HepG2 (cell line): ENCODE measurements at regions not wholly inside any gene's neighbourhood (a gene's known extent, or its start where the extent isn't known, plus 50 kb on each side); places are given as distances from the start of the nearest gene placed in this dataset.

ENCODE experiments used
- ATAC-seq: fragments of 200-7000 bp; cut with Tn5 transposase; 3 replicates; pipeline ENCODE4 v1.9.1; 2020; ENCODE audit warnings: mild to moderate bottlenecking, moderate library complexity
- BruUV-seq: library from RNA; stranded (reverse); fragments of 400-500 nt; replicated peaks from 2 replicates; lab custom pipeline; 2021; lab: Mats Ljungman, UMichigan
- CTCF ChIA-PET: fragments of 300-600 bp; formaldehyde crosslinking; extraction: SDS; loops from one replicate; lab custom pipeline; 2021; ENCODE audit warnings: low total read pairs, inconsistent platforms, low intra/inter-chr PET ratio; lab: Yijun Ruan, JAX
- POLR2A ChIA-PET: fragments of 350-600 bp; sonication (Branson Sonifier 250); formaldehyde crosslinking; loops from one replicate; lab custom pipeline; 2020; ENCODE audit warnings: antibody characterized with exemption, inconsistent platforms; lab: Yijun Ruan, JAX
- DNase-seq: peaks from one replicate; pipeline ENCODE4 v3.0.0-alpha.2; 2015; ENCODE audit warnings: low spot score
- FAIRE-seq: peaks from 3 replicates; lab custom pipeline; 2011; peaks lifted over from hg19 to GRCh38; lab: Jason Lieb, UNC
- H2AFZ ChIP-seq: one replicate; pipeline ENCODE4 v1.6.1; 2011; ENCODE audit warnings: low read length, inconsistent platforms
- H3K27ac ChIP-seq: fragments of 300-600 bp; 3 replicates; pipeline ENCODE4 v1.8.0; 2011; ENCODE audit warnings: mixed run types, mild to moderate bottlenecking, mixed read lengths, low read length, inconsistent platforms; ENCODE audit not compliant: insufficient read depth; ENCODE audit errors: extremely low read length
- H3K27me3 ChIP-seq, 2 experiments: fragments of 200-600 bp in 1 of 2; 2 replicates in 1 of 2; 3 replicates in 1 of 2; pipeline versions ENCODE4 v1.6.0 to v1.8.0; 2011; ENCODE audit warnings: low read length in 2 of 2, mild to moderate bottlenecking in 2 of 2, moderate library complexity in 2 of 2, inconsistent platforms in 1 of 2; ENCODE audit not compliant: insufficient read depth in 2 of 2, control insufficient read depth in 1 of 2
- H3K36me3 ChIP-seq, 2 experiments: fragments of 200-600 bp in 1 of 2; replicated peaks in 1 of 2; 2 replicates in 1 of 2; 3 replicates in 1 of 2; pipeline versions ENCODE4 v1.5.1 to v1.8.0; 2011; ENCODE audit warnings: low read length in 2 of 2, inconsistent platforms in 1 of 2; ENCODE audit not compliant: insufficient read depth in 2 of 2, control insufficient read depth in 1 of 2
- H3K4me1 ChIP-seq: 2 replicates; pipeline ENCODE4 v1.5.1; 2012; ENCODE audit warnings: low read length, inconsistent platforms; ENCODE audit not compliant: insufficient read depth
- H3K4me2 ChIP-seq: 2 replicates; pipeline ENCODE4 v1.6.0; 2011; ENCODE audit warnings: low read depth, low read length, inconsistent platforms
- H3K4me3 ChIP-seq, 3 experiments: fragments of 200-600 bp in 1 of 3; sonication (generic), shearing (Covaris generic) in 1 of 3; replicated peaks in 1 of 3; 2 replicates each; pipeline ENCODE4 v1.5.1; 2011 to 2016; ENCODE audit warnings: low read length in 3 of 3, inconsistent platforms in 2 of 3, low read depth in 2 of 3, mild to moderate bottlenecking in 2 of 3, control low read depth in 1 of 3, mixed read lengths in 1 of 3; ENCODE audit not compliant: insufficient read depth in 1 of 3
- H3K79me2 ChIP-seq: one replicate; pipeline ENCODE4 v1.6.1; 2011; ENCODE audit warnings: low read length, inconsistent platforms; ENCODE audit not compliant: insufficient read depth
- H3K9ac ChIP-seq: 2 replicates; pipeline ENCODE4 v1.6.0; 2011; ENCODE audit warnings: mild to moderate bottlenecking, low read depth, low read length, inconsistent platforms; ENCODE audit not compliant: insufficient read depth
- H3K9me3 ChIP-seq: 2 replicates; pipeline ENCODE4 v1.5.1; 2012; ENCODE audit warnings: mild to moderate bottlenecking, low read length
- H4K20me1 ChIP-seq: 2 replicates; pipeline ENCODE4 v1.6.0; 2011; ENCODE audit warnings: inconsistent platforms, mild to moderate bottlenecking, low read length, moderate library complexity; ENCODE audit not compliant: insufficient read depth
- AGO1 ChIP-seq: fragments of 200-400 bp; formaldehyde crosslinking; IDR thresholded peaks from 2 replicates; pipeline ENCODE4 v1.6.1; 2017; ENCODE audit warnings: mild to moderate bottlenecking, low read depth, low read length, moderate library complexity; ENCODE audit not compliant: poor library complexity, severe bottlenecking
- BRCA1 ChIP-seq: sonication (generic); formaldehyde crosslinking; IDR thresholded peaks from 2 replicates; pipeline ENCODE4 v1.4.0; 2020; ENCODE audit warnings: missing genetic modification reagents
- EHMT2 ChIP-seq: fragments of 200-600 bp; sonication (generic); IDR thresholded peaks from 2 replicates; pipeline ENCODE4 v1.7.0; 2017; ENCODE audit warnings: antibody characterized with exemption, low read depth, low read length, borderline replicate concordance
- FOSL2 ChIP-seq: sonication (generic); formaldehyde crosslinking; IDR thresholded peaks from 2 replicates; pipeline ENCODE4 v1.4.0; 2020; ENCODE audit warnings: missing genetic modification reagents
- KMT2A ChIP-seq: sonication (generic); formaldehyde crosslinking; IDR thresholded peaks from 2 replicates; pipeline ENCODE4 v1.4.0; 2020; ENCODE audit warnings: missing genetic modification reagents
- MATR3 ChIP-seq: sonication (generic); formaldehyde crosslinking; IDR thresholded peaks from 2 replicates; pipeline ENCODE4 v1.4.0; 2020; ENCODE audit warnings: missing genetic modification reagents
- POLR2AphosphoS5 ChIP-seq: IDR thresholded peaks from 2 replicates; pipeline ENCODE4 v1.6.1; 2012; ENCODE audit warnings: low read depth, low read length
- RNF2 ChIP-seq: fragments of 450-650 bp; conservative IDR thresholded peaks from 2 replicates; pipeline ENCODE4 v1.6.1; 2016; ENCODE audit warnings: low read depth
- SMC3 ChIP-seq: IDR thresholded peaks from 2 replicates; pipeline ENCODE4 v1.6.1; 2011; ENCODE audit warnings: low read length, improper control_type of control experiment
- TBL1XR1 ChIP-seq: fragments of 150-350 bp; IDR thresholded peaks from 2 replicates; pipeline ENCODE4 v1.6.1; 2014; ENCODE audit warnings: borderline replicate concordance, low read length; ENCODE audit not compliant: partially characterized antibody
- ZFP90 ChIP-seq: sonication (generic); formaldehyde crosslinking; IDR thresholded peaks from 2 replicates; pipeline ENCODE4 v1.8.0; 2022; ENCODE audit warnings: missing genetic modification reagents, mild to moderate bottlenecking, inconsistent platforms, borderline replicate concordance
- ZNF451 ChIP-seq: sonication (generic); formaldehyde crosslinking; IDR thresholded peaks from 2 replicates; pipeline ENCODE4 v1.5.0; 2020; ENCODE audit warnings: mild to moderate bottlenecking, missing genetic modification reagents
- ZNF652 ChIP-seq: IDR thresholded peaks from 2 replicates; pipeline ENCODE4 v1.6.1; 2016; ENCODE audit warnings: low read depth, borderline replicate concordance
- ZNF674 ChIP-seq: sonication (generic); formaldehyde crosslinking; IDR thresholded peaks from 2 replicates; pipeline ENCODE4 v1.5.0; 2020; ENCODE audit warnings: low read depth, mild to moderate bottlenecking, missing genetic modification reagents
- ZNF737 ChIP-seq: sonication (generic); formaldehyde crosslinking; IDR thresholded peaks from 2 replicates; pipeline ENCODE4 v1.5.0; 2020; ENCODE audit warnings: missing genetic modification reagents, mild to moderate bottlenecking, borderline replicate concordance
- WGBS: methylation state at CpG from one replicate; pipeline ENCODE4 v1.1.6; 2017; ENCODE audit warnings: low lambda C conversion rate; 5-methylcytosine and 5-hydroxymethylcytosine counted together
- in situ Hi-C: cut with HindIII; loops from 2 replicates; pipeline ENCODE4 v1.10.0; 2017; ENCODE audit warnings: low pct_unique_long_range_greater_than_20kb; ENCODE audit not compliant: extremely low pct_ligation_motif_present
- intact Hi-C: fragments of 100-400 bp; cut with micrococcal nuclease; formaldehyde crosslinking; loops from one replicate; pipeline ENCODE4 v1.10.0; 2022; ENCODE audit not compliant: unreplicated experiment
- TF ChIP-seq, protein P1 (sequence below): sonication (generic); formaldehyde crosslinking; IDR thresholded peaks from 2 replicates; pipeline ENCODE4 v1.4.0; 2020; ENCODE audit warnings: missing genetic modification reagents
- TF ChIP-seq, protein P2 (sequence below): sonication (generic); formaldehyde crosslinking; IDR thresholded peaks from 2 replicates; pipeline ENCODE4 v1.5.0; 2020; ENCODE audit warnings: missing genetic modification reagents, mild to moderate bottlenecking, borderline replicate concordance

GRCh38 chr13:50685956-50686355, 157.5 kb downstream of the DLEU7 start (continued):
- TF ChIP-seq TBL1XR1 = no peak
- no peak for TF ChIP-seq EHMT2
- TF ChIP-seq FOSL2 = no peak

- intact Hi-C loops (no loop called here), in situ Hi-C loops (no loop called here)
- CTCF ChIA-PET = no interaction called here
- WGBS = 97% methylated on average over 3 of the region's 3 CpGs
- Histone ChIP-seq H2AFZ (no peak overlapping the region), H3K4me3 (no peak overlapping the region), H3K36me3 (no peaks in the 10 kb centered on the region; a peak in 1 of 5 replicates), H3K4me1 (no peaks in the 10 kb centered on the region; the same call in 1 of the 2 replicates), H4K20me1 (no peaks in the 10 kb centered on the region), H3K9ac (no peak overlapping the region), H3K79me2 (no peaks in the 10 kb centered on the region), H3K9me3 (no peaks in the 10 kb centered on the region), H3K27ac (no peak overlapping the region), H3K4me2 (no peak overlapping the region), H3K27me3 (no peaks in the 10 kb centered on the region)
- DNase-seq = no peak
- TF ChIP-seq KMT2A (CRISPR knock-in tag) = no peak
- TF ChIP-seq, protein P1, sequence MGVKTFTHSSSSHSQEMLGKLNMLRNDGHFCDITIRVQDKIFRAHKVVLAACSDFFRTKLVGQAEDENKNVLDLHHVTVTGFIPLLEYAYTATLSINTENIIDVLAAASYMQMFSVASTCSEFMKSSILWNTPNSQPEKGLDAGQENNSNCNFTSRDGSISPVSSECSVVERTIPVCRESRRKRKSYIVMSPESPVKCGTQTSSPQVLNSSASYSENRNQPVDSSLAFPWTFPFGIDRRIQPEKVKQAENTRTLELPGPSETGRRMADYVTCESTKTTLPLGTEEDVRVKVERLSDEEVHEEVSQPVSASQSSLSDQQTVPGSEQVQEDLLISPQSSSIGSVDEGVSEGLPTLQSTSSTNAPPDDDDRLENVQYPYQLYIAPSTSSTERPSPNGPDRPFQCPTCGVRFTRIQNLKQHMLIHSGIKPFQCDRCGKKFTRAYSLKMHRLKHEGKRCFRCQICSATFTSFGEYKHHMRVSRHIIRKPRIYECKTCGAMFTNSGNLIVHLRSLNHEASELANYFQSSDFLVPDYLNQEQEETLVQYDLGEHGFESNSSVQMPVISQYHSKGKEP (CRISPR knock-in tag) = no peak
- no peak for TF ChIP-seq ZNF652 (CRISPR knock-in tag)
- TF ChIP-seq POLR2AphosphoS5 = no peak
- no peak for TF ChIP-seq ZNF451 (CRISPR knock-in tag)
- TF ChIP-seq, protein P2, sequence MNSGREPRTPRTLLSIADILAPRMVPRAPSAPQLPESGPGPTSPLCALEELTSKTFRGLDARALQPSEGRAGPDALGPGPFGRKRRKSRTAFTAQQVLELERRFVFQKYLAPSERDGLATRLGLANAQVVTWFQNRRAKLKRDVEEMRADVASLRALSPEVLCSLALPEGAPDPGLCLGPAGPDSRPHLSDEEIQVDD (CRISPR knock-in tag) = no peak
- TF ChIP-seq ZFP90 = no peak
- TF ChIP-seq RNF2 = no peak
- TF ChIP-seq AGO1 = no peak
- TF ChIP-seq BRCA1 = no peak
- no peak for TF ChIP-seq SMC3
- no peak for TF ChIP-seq MATR3 (CRISPR knock-in tag)
- no peak for TF ChIP-seq ZNF674
- no peak for TF ChIP-seq ZNF737 (CRISPR knock-in tag)
- BruUV-seq = no TSS peak
- POLR2A ChIA-PET = no interaction called here
- ATAC-seq = no peak
- no peak for FAIRE-seq
Observed at GRCh38 chr13:50686551-50686950, 156.9 kb downstream of the DLEU7 start.
